ENCODE measurements at regions not wholly inside any gene's neighbourhood (a gene's known extent, or its start where the extent isn't known, plus 50 kb on each side); places are given as distances from the start of the nearest gene placed in this dataset.
A peak's percentile ranks its signal among the peaks of the same experiment; 100 is the strongest.

GRCh38 chr2:2754940-2755339 is 423.9 kb upstream of the MYT1L start:
- no peaks in the 10 kb centered on the region for H3K4me1 ChIP-seq (ENCODE audit: insufficient read depth, low read length)
- no peak for TF ChIP-seq CTCF (IDR thresholded peaks at IDR 0.05)
- ChIA-PET POLR2A (no interaction called here), CTCF (no interaction called here)
- H3K9me3 ChIP-seq (ENCODE audit: control insufficient read depth in 1 of 2, insufficient read depth in 1 of 2, low read length in 2 of 2), result peaks cover 12 to 45% of the 10 kb centered on the region in 2 experiments
- no peaks in the 10 kb centered on the region for H3K36me3 ChIP-seq (ENCODE audit: insufficient read depth, low read length)
- Mint-ChIP-seq H3K4me3 (no peak overlapping the region), H3K27me3 (no peaks in the 10 kb centered on the region), H3K36me3 (ENCODE audit: low read depth) (no peaks in the 10 kb centered on the region), H3K9me3 (peaks cover 9% of the 10 kb centered on the region), H3K27ac (no peak overlapping the region), H3K4me1 (ENCODE audit: low read depth) (no peaks in the 10 kb centered on the region)
- DNase-seq (no peak), ATAC-seq (ENCODE audit: poor library complexity) (no peak)
- no peaks in the 10 kb centered on the region for H3K27me3 ChIP-seq (ENCODE audit: control insufficient read depth in 1 of 2, insufficient read depth in 2 of 2, low read length in 2 of 2)
- H3K4me3 ChIP-seq (ENCODE audit: low read length), result no peak overlapping the region
- intact Hi-C loops (cut with DNase I, micrococcal nuclease), result no loop called here
- H3K27ac ChIP-seq (ENCODE audit: low read depth in 1 of 2, low read length in 2 of 2), result no peak overlapping the region

- no peaks in the 10 kb centered on the region for H3K4me1 Mint-ChIP-seq (ENCODE audit: low read depth)
- DNase-seq, result peak in 1 of 14 experiments; percentile 17
- H3K27ac Mint-ChIP-seq, result no peak overlapping the region
- ATAC-seq (ENCODE audit: poor library complexity), result no peak
- Histone ChIP-seq H3K36me3 (ENCODE audit: insufficient read depth, low read length) (no peaks in the 10 kb centered on the region), H3K9me3 (ENCODE audit: control insufficient read depth in 1 of 2, insufficient read depth in 1 of 2, low read length in 2 of 2) (peaks cover 12 to 60% of the 10 kb centered on the region in 2 experiments), H3K27me3 (ENCODE audit: control insufficient read depth in 1 of 2, insufficient read depth in 2 of 2, low read length in 2 of 2) (no peaks in the 10 kb centered on the region), H3K4me1 (ENCODE audit: insufficient read depth, low read length) (no peaks in the 10 kb centered on the region), H3K27ac (ENCODE audit: low read depth in 1 of 2, low read length in 2 of 2) (no peak overlapping the region), H3K4me3 (ENCODE audit: low read length) (no peak overlapping the region)
- H3K4me3 Mint-ChIP-seq, result no peak overlapping the region
- intact Hi-C loops (cut with DNase I, micrococcal nuclease), result no loop called here
- peaks cover 10% of the 10 kb centered on the region for H3K9me3 Mint-ChIP-seq
- no peak for TF ChIP-seq CTCF (IDR thresholded peaks at IDR 0.05)
- ChIA-PET POLR2A (no interaction called here), CTCF (no interaction called here)
- H3K36me3 Mint-ChIP-seq (ENCODE audit: low read depth), result no peaks in the 10 kb centered on the region
- H3K27me3 Mint-ChIP-seq, result no peaks in the 10 kb centered on the region
These were observed 420.7 kb upstream of the MYT1L start for GRCh38 chr2:2751715-2752315.

- Mint-ChIP-seq H3K27me3 (no peaks in the 10 kb centered on the region), H3K4me1 (ENCODE audit: low read depth) (no peaks in the 10 kb centered on the region), H3K36me3 (ENCODE audit: low read depth) (no peaks in the 10 kb centered on the region), H3K27ac (no peak overlapping the region), H3K9me3 (peaks cover 10% of the 10 kb centered on the region), H3K4me3 (no peak overlapping the region)
- Histone ChIP-seq H3K4me1 (ENCODE audit: insufficient read depth, low read length) (no peaks in the 10 kb centered on the region), H3K27ac (ENCODE audit: low read depth in 1 of 2, low read length in 2 of 2) (no peak overlapping the region), H3K27me3 (ENCODE audit: control insufficient read depth in 1 of 2, insufficient read depth in 2 of 2, low read length in 2 of 2) (no peaks in the 10 kb centered on the region), H3K36me3 (ENCODE audit: insufficient read depth, low read length) (no peaks in the 10 kb centered on the region), H3K4me3 (ENCODE audit: low read length) (no peak overlapping the region), H3K9me3 (ENCODE audit: control insufficient read depth in 1 of 2, insufficient read depth in 1 of 2, low read length in 2 of 2) (peaks cover 12 to 55% of the 10 kb centered on the region in 2 experiments)
- DNase-seq (no peak), ATAC-seq (ENCODE audit: poor library complexity) (no peak)
- no peak for TF ChIP-seq CTCF (IDR thresholded peaks at IDR 0.05)
- intact Hi-C loops (cut with DNase I, micrococcal nuclease), result no loop called here
- POLR2A ChIA-PET, result no interaction called here
- CTCF ChIA-PET, result no interaction called here
These were observed 420.0 kb upstream of the MYT1L start for GRCh38 chr2:2750867-2751714.

All from CD4-positive, alpha-beta T cell (primary cell).